Lung microvascular endothelial cell (primary cell): ENCODE measurements at regions not wholly inside any gene's neighbourhood (a gene's known extent, or its start where the extent isn't known, plus 50 kb on each side); places are given as distances from the start of the nearest gene placed in this dataset.

ENCODE experiments used
- DNase-seq, 2 donors: peaks; one replicate each; pipeline versions ENCODE4 v3.0.0 to v3.0.0-alpha.2; 2010; ENCODE audit warnings: low read depth in 2 of 2

- no peak for DNase-seq
These were observed 111.9 kb downstream of the HSPH1 start for GRCh38 chr13:31049833-31050232.

GRCh38 chr13:31049083-31049482 is 112.6 kb downstream of the HSPH1 start:
- no peak for DNase-seq

- peak; percentile 22 to 44 for DNase-seq
These were observed 113.2 kb downstream of the HSPH1 start for GRCh38 chr13:31048521-31048920.

GRCh38 chr13:31046711-31047279 is 114.3 kb downstream of the TEX26 start:
- DNase-seq: peak; percentile 24 to 65

- peak; percentile 19 to 98 for DNase-seq
These were observed 113.0 kb downstream of the TEX26 start for GRCh38 chr13:31045286-31046081.

- peak; percentile 84 to 88 for DNase-seq
These were observed 112.2 kb downstream of the TEX26 start for GRCh38 chr13:31044364-31045285.

GRCh38 chr13:31043957-31044356 is 111.5 kb downstream of the TEX26 start:
- DNase-seq: peak in 1 of 2 donors; percentile 19

- no peak for DNase-seq
These were observed 110.2 kb downstream of the TEX26 start for GRCh38 chr13:31042481-31043165.

- DNase-seq: no peak
These were observed 109.6 kb downstream of the TEX26 start for GRCh38 chr13:31042049-31042448.

- DNase-seq: no peak
These were observed 106.5 kb downstream of the TEX26 start for GRCh38 chr13:31038834-31039552.

GRCh38 chr13:31037874-31038500 is 105.5 kb downstream of the TEX26 start:
- no peak for DNase-seq

GRCh38 chr13:31036731-31037695 is 104.6 kb downstream of the TEX26 start:
- DNase-seq: no peak

GRCh38 chr13:31035185-31035965 is 102.9 kb downstream of the TEX26 start:
- peak in 1 of 2 donors; percentile 40 for DNase-seq

GRCh38 chr13:31032528-31033113 is 100.2 kb downstream of the TEX26 start:
- no peak for DNase-seq

- DNase-seq: no peak
These were observed 99.0 kb downstream of the TEX26 start for GRCh38 chr13:31031482-31031881.

- no peak for DNase-seq
These were observed 96.6 kb downstream of the TEX26 start for GRCh38 chr13:31029102-31029501.

- no peak for DNase-seq
These were observed 94.7 kb downstream of the TEX26 start for GRCh38 chr13:31027136-31027535.
